ENCODE measurements at regions not wholly inside any gene's neighbourhood (a gene's known extent, or its start where the extent isn't known, plus 50 kb on each side); places are given as distances from the start of the nearest gene placed in this dataset.

DNA sequence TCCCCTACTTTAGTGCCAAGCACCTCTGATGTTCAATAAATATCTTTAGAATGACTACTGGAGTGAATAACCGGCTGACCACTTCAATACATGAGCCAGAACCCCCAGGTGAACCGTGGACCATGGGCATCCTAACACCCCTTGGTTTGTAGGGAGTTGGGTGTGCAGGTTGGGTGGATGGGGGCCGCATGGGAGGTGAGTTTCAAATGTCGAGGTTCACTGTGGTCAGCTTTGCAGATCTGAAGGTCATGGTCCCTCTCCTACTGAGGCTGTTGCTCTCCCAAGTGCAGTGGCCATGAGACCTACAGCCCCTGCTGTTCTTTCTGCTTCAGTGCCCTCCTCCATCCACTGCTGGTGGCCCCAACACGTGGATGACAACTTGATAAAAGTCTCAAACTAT, 178.0 kb upstream of the MKI67 start:
- no peak for TF ChIP-seq POLR2AphosphoS5 (IDR thresholded peaks at IDR 0.05)
- TF ChIP-seq, protein P1, sequence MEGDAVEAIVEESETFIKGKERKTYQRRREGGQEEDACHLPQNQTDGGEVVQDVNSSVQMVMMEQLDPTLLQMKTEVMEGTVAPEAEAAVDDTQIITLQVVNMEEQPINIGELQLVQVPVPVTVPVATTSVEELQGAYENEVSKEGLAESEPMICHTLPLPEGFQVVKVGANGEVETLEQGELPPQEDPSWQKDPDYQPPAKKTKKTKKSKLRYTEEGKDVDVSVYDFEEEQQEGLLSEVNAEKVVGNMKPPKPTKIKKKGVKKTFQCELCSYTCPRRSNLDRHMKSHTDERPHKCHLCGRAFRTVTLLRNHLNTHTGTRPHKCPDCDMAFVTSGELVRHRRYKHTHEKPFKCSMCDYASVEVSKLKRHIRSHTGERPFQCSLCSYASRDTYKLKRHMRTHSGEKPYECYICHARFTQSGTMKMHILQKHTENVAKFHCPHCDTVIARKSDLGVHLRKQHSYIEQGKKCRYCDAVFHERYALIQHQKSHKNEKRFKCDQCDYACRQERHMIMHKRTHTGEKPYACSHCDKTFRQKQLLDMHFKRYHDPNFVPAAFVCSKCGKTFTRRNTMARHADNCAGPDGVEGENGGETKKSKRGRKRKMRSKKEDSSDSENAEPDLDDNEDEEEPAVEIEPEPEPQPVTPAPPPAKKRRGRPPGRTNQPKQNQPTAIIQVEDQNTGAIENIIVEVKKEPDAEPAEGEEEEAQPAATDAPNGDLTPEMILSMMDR (IDR thresholded peaks at IDR 0.05): no peak
- TF ChIP-seq POLR2A (IDR thresholded peaks at IDR 0.05): no peak

Measured in sigmoid colon (tissue), 4 donors.